Neuronal stem cell (in vitro differentiated cells): ENCODE measurements at regions not wholly inside any gene's neighbourhood (a gene's known extent, or its start where the extent isn't known, plus 50 kb on each side); places are given as distances from the start of the nearest gene placed in this dataset.

Source experiments
- DNase-seq: peaks from one replicate; pipeline ENCODE4 v3.0.0-alpha.2; 2013; ENCODE audit warnings: low spot score
- H2AFZ ChIP-seq: one replicate; pipeline ENCODE4 v1.6.1; 2013; ENCODE audit warnings: mild to moderate bottlenecking, low read length, inconsistent platforms
- H2AK5ac ChIP-seq: 2 replicates; pipeline ENCODE4 v1.6.1; 2013; ENCODE audit warnings: low read depth, mild to moderate bottlenecking, inconsistent platforms, low read length, moderate library complexity, mixed read lengths
- H2BK120ac ChIP-seq: 2 replicates; pipeline ENCODE4 v1.6.1; 2013; ENCODE audit warnings: low read depth, mild to moderate bottlenecking, inconsistent platforms, low read length, moderate library complexity, mixed read lengths
- H2BK12ac ChIP-seq: one replicate; pipeline ENCODE4 v1.6.1; 2013; ENCODE audit warnings: low read length, inconsistent platforms
- H2BK15ac ChIP-seq: 2 replicates; pipeline ENCODE4 v1.6.1; 2013; ENCODE audit warnings: mild to moderate bottlenecking, low read length, inconsistent platforms, mixed read lengths
- H2BK5ac ChIP-seq: one replicate; pipeline ENCODE4 v1.6.1; 2013; ENCODE audit warnings: inconsistent platforms, mild to moderate bottlenecking, low read length, moderate library complexity
- H3K14ac ChIP-seq: one replicate; pipeline ENCODE4 v1.6.1; 2013; ENCODE audit warnings: low read length, inconsistent platforms
- H3K18ac ChIP-seq: 2 replicates; pipeline ENCODE4 v1.6.1; 2013; ENCODE audit warnings: low read length, inconsistent platforms
- H3K23ac ChIP-seq: 2 replicates; pipeline ENCODE4 v1.6.1; 2013; ENCODE audit warnings: low read depth, mild to moderate bottlenecking, mixed read lengths, low read length, inconsistent platforms; ENCODE audit not compliant: poor library complexity
- H3K27ac ChIP-seq: replicated peaks from 3 replicates; pipeline ENCODE4 v1.5.1; 2013; ENCODE audit warnings: low read length, inconsistent platforms
- H3K27me3 ChIP-seq, 3 experiments: 2 replicates each; pipeline ENCODE4 v1.6.1; 2013; ENCODE audit warnings: low read length in 3 of 3, mild to moderate bottlenecking in 2 of 3, inconsistent platforms in 1 of 3, low read depth in 1 of 3, mixed read lengths in 1 of 3, moderate library complexity in 1 of 3; ENCODE audit not compliant: control insufficient read depth in 3 of 3, insufficient read depth in 3 of 3
- H3K36me3 ChIP-seq, 2 donors: replicated peaks in 1 of 2; 2 replicates each; pipeline ENCODE4 v1.6.1; 2013; ENCODE audit warnings: low read length in 2 of 2; ENCODE audit not compliant: control insufficient read depth in 2 of 2, insufficient read depth in 2 of 2
- H3K4ac ChIP-seq: 2 replicates; pipeline ENCODE4 v1.6.1; 2013; ENCODE audit warnings: inconsistent platforms, mild to moderate bottlenecking, low read length, moderate library complexity
- H3K4me1 ChIP-seq, 2 donors: 1 replicate in 1 of 2; 2 replicates in 1 of 2; pipeline ENCODE4 v1.6.1; 2013; ENCODE audit warnings: low read length in 2 of 2, low read depth in 1 of 2; ENCODE audit not compliant: control insufficient read depth in 2 of 2, insufficient read depth in 1 of 2
- H3K4me2 ChIP-seq: one replicate; pipeline ENCODE4 v1.6.1; 2013; ENCODE audit warnings: mild to moderate bottlenecking, low read length, inconsistent platforms; ENCODE audit not compliant: insufficient read depth, poor library complexity, severe bottlenecking
- H3K4me3 ChIP-seq, 2 donors: 2 replicates each; pipeline ENCODE4 v1.5.1; 2013; ENCODE audit warnings: low read length in 2 of 2, mild to moderate bottlenecking in 2 of 2, inconsistent platforms in 1 of 2, moderate library complexity in 1 of 2
- H3K79me1 ChIP-seq: one replicate; pipeline ENCODE4 v1.6.1; 2013; ENCODE audit warnings: low read depth, mild to moderate bottlenecking, inconsistent platforms, low read length, moderate library complexity
- H3K9ac ChIP-seq: one replicate; pipeline ENCODE4 v1.6.1; 2013; ENCODE audit warnings: mild to moderate bottlenecking, low read depth, low read length, inconsistent platforms; ENCODE audit not compliant: poor library complexity
- H3K9me3 ChIP-seq, 2 donors: replicated peaks in 1 of 2; 2 replicates each; pipeline versions ENCODE3 to v1.6.1; 2013; ENCODE audit warnings: low read length in 2 of 2, mild to moderate bottlenecking in 2 of 2, inconsistent platforms in 1 of 2, low read depth in 1 of 2, mixed read lengths in 1 of 2, moderate library complexity in 1 of 2; ENCODE audit not compliant: control insufficient read depth in 2 of 2, insufficient read depth in 1 of 2
- H4K8ac ChIP-seq: one replicate; pipeline ENCODE4 v1.6.1; 2013; ENCODE audit warnings: low read depth, mild to moderate bottlenecking, inconsistent platforms, low read length, moderate library complexity
- H4K91ac ChIP-seq: one replicate; pipeline ENCODE4 v1.6.1; 2013; ENCODE audit warnings: low read length, low read depth, mild to moderate bottlenecking, inconsistent platforms; ENCODE audit not compliant: poor library complexity
- WGBS, 2 donors: extraction: QIAGEN DNeasy Blood & Tissue Kit; methylation state at CpG; one replicate each; pipeline ENCODE4 v1.1.7; 2013; ENCODE audit warnings: missing lambda C conversion rate in 2 of 2, mixed read lengths in 1 of 2; ENCODE audit not compliant: insufficient read length in 2 of 2, insufficient replicate concordance in 1 of 2; ENCODE audit errors: extremely low coverage in 2 of 2; 5-methylcytosine and 5-hydroxymethylcytosine counted together

- Histone ChIP-seq H2BK120ac (no peak overlapping the region), H4K91ac (no peak overlapping the region), H2AFZ (no peak overlapping the region), H3K4me3 (no peak overlapping the region), H3K18ac (no peak overlapping the region), H2AK5ac (no peak overlapping the region), H3K23ac (no peak overlapping the region), H3K79me1 (no peaks in the 10 kb centered on the region), H3K4me2 (no peak overlapping the region), H4K8ac (no peak overlapping the region), H3K14ac (no peak overlapping the region), H3K4ac (no peak overlapping the region), H3K9ac (no peak overlapping the region), H2BK12ac (no peak overlapping the region), H2BK15ac (no peak overlapping the region), H2BK5ac (no peak overlapping the region), H3K4me1 (no peaks in the 10 kb centered on the region), H3K9me3 (no peaks in the 10 kb centered on the region), H3K27me3 (no peaks in the 10 kb centered on the region), H3K36me3 (no peaks in the 10 kb centered on the region), H3K27ac (no peak overlapping the region)
- WGBS, 2 donors, result no CpG with 5 or more reads among the region's 7 CpGs
- DNase-seq, result no peak
These were observed 178.2 kb downstream of the GBA3 start for GRCh38 chr4:22870847-22871449.

GRCh38 chr4:22869235-22869634, 176.5 kb downstream of the GBA3 start:
- H2BK120ac ChIP-seq, result no peak overlapping the region
- no peak for DNase-seq

More at GRCh38 chr4:22869235-22869634, 176.5 kb downstream of the GBA3 start:
- no peak overlapping the region for H4K8ac ChIP-seq
- no peak overlapping the region for H3K9ac ChIP-seq
- H4K91ac ChIP-seq, result no peak overlapping the region
- no peak overlapping the region for H2BK5ac ChIP-seq
- H3K14ac ChIP-seq, result no peak overlapping the region
- H2BK15ac ChIP-seq, result no peak overlapping the region
- no peak overlapping the region for H3K27ac ChIP-seq
- H2AK5ac ChIP-seq, result no peak overlapping the region
- H3K4me3 ChIP-seq, result no peak overlapping the region
- H2AFZ ChIP-seq, result no peak overlapping the region
- H3K23ac ChIP-seq, result no peak overlapping the region
- H3K4me2 ChIP-seq, result no peak overlapping the region
- H3K27me3 ChIP-seq, result no peaks in the 10 kb centered on the region
- no peak overlapping the region for H3K18ac ChIP-seq
- no CpG with 5 or more reads among the region's 3 CpGs for WGBS, 2 donors
- no peaks in the 10 kb centered on the region for H3K9me3 ChIP-seq
- no peak overlapping the region for H2BK12ac ChIP-seq
- no peaks in the 10 kb centered on the region for H3K79me1 ChIP-seq
- H3K4ac ChIP-seq, result no peak overlapping the region
- no peaks in the 10 kb centered on the region for H3K4me1 ChIP-seq
- no peaks in the 10 kb centered on the region for H3K36me3 ChIP-seq
